HG03520 (cell line): ENCODE measurements at regions not wholly inside any gene's neighbourhood (a gene's known extent, or its start where the extent isn't known, plus 50 kb on each side); places are given as distances from the start of the nearest gene placed in this dataset.

Source experiments
- ATAC-seq: cut with Tn5 transposase; IDR thresholded peaks from one replicate; pipeline ENCODE4 v1.9.1; 2021; ENCODE audit warnings: mild to moderate bottlenecking, moderate library complexity; ENCODE audit not compliant: unreplicated experiment

GRCh38 chr3:157751386-157751785 is 248.2 kb upstream of the VEPH1 start:
- ATAC-seq = no peak

- no peak for ATAC-seq
These were observed 243.2 kb upstream of the VEPH1 start for GRCh38 chr3:157746391-157746790.

DNA sequence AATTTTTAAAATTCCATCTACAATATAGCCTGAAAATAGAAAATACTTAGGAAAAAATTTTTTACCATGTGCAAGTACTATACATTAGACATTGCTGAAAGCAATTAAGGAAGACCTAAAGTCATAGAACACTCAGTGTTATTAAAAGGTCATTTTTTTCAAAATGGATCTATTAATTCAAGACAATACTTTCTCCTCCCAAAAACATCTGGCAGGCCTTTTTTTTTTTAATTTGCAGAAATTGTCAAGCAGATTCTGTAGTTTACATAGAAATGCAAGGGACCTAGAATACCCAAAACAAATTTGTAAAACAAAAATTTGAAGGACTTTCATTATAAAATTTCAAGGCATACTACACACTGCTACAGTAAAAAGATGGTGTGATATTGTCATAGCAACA is 238.4 kb upstream of the VEPH1 start:
- no peak for ATAC-seq

- no peak for ATAC-seq
These were observed 235.2 kb upstream of the VEPH1 start for GRCh38 chr3:157738441-157738840.

- ATAC-seq = no peak
These were observed 215.6 kb upstream of the VEPH1 start for GRCh38 chr3:157718800-157719199.

GRCh38 chr3:157713101-157713500 is 209.9 kb upstream of the VEPH1 start:
- ATAC-seq = no peak

GRCh38 chr3:157705258-157705657 is 202.0 kb upstream of the VEPH1 start:
- no peak for ATAC-seq

DNA sequence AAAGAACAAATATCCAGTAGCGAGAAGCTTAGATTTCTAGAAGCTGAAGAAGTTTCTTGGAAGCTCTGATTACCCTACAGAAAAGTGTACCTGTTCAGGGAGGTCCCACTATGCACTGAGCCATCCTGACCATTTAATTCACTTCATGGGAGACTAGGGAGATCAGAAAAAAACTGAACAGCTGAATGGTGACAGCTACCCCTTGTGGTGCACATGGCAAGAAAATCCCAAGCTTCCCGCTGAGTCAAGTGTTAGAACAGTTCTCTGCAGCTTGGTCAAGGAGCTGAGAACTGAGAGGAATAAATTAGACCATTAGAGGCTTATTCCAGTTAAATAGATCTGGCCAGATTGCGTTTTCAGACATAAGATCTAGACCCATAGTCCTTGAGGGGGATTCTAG is 197.2 kb upstream of the VEPH1 start:
- ATAC-seq = no peak

DNA sequence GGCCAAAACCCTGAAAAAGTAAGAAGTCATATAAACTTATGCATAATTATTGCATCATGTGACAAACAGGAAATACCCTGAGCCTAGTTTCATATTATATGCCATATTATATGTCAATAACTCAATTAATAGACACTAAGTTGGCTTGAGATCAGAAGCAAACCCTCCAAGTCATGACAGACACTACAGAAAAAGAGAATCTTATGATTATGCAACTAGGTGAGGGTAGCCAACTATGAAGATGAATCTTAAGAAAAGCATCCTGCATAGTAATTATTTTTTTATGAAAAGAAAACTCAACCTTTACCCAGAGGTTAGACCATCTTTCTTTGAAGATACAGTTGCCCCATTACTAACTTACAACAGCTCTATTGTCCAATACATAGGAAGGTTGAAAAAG is 192.4 kb upstream of the VEPH1 start:
- no peak for ATAC-seq

DNA sequence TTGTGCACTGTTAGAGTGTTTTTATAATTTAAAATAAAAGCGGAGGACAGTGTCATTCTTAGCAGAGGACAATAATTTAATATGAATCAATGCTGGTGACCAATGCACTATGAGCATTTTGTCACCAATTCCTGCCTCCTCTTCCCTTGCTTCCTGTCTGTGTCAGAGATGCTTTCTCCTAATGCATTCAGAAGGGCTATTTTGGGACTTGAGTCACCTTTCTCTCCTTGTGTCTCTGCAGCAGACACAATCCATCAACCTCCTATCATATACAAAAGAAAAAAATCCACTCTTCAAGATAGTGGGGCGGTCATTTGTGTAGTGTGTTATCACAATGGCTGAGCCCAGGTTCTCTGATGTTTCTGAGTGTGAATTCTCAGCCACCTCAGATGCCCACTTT is 191.9 kb upstream of the VEPH1 start:
- ATAC-seq = no peak

DNA sequence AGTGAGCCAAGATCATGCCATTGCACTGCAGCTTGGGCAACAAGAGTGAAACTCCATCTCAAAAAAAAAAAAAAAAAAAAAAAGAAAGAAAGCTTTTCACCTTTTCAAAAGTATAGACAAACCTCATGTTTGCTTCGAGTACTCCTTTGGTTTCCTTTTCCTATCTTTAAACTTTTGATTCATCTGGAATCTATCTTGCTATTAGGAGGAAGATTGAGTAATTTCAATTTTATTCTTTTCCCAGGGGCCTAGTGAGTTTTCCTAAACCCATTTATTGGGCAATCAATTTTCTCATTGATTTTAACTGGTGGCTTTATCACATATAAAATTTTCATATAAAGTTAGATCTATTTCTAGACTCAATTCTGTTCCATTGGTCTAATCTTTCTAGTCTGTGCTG is 190.5 kb upstream of the VEPH1 start:
- ATAC-seq = no peak

GRCh38 chr3:157692468-157692867 is 189.3 kb upstream of the VEPH1 start:
- ATAC-seq = peak; percentile 67

GRCh38 chr3:157683668-157684067 is 180.5 kb upstream of the VEPH1 start:
- no peak for ATAC-seq

DNA sequence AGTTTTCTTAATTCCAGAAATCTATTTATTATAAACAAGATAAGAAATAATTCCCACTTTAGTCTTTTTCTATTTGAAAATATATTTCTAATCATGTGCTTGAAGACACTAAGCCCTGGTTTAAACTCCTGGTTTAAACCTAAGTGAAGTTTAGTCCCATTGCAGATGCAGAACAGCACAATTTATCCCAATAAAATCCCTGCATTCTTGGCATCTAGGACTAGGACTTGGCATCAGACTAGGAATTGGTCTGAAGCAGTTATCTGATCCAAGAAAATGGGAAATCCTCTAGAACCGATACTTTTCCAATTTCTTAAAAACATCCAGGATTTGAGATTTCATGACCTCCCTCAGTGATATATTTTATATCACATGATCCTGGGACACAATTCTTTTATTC is 168.8 kb upstream of the VEPH1 start:
- ATAC-seq = no peak

DNA sequence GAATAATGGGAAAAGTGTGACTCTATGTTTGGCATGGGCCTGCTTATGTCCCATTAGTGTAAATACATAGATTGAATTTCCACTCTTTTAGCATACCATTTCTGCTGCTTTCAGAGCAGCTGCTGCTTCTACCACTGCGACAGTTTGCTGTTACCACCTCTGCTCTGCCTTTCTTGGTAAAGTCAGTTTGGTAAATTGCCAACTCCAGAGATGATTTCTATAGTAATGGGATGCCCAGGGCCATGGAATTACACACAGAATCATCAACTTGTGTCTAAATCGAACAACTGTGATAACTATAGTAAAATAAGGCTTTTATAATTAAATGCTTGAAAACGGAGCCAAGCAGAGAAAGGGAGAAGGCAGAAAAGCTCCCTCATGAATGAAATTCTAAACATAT is 168.4 kb upstream of the VEPH1 start:
- ATAC-seq = no peak

- ATAC-seq = no peak
These were observed 166.2 kb upstream of the VEPH1 start for GRCh38 chr3:157669416-157669815.

GRCh38 chr3:157667493-157667892 is 164.3 kb upstream of the VEPH1 start:
- no peak for ATAC-seq

DNA sequence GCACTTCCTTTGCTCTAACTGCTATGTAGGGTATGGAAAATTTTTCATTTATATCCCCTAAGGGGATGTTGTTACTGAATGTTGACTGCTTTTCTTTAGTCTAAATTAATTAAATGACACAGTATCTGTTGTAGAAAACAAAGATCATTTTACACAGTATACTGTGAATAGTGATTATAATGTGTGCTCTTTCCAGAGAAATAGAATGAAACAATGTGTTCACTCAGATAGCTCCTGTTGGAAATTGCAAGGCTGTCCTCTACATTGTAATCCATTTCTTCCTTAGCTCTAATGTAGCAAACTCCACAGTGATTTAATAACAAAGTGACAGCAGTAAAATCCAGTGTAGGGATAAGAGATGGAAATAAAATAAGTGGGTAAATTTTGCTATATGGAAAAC is 159.0 kb upstream of the VEPH1 start:
- no peak for ATAC-seq

DNA sequence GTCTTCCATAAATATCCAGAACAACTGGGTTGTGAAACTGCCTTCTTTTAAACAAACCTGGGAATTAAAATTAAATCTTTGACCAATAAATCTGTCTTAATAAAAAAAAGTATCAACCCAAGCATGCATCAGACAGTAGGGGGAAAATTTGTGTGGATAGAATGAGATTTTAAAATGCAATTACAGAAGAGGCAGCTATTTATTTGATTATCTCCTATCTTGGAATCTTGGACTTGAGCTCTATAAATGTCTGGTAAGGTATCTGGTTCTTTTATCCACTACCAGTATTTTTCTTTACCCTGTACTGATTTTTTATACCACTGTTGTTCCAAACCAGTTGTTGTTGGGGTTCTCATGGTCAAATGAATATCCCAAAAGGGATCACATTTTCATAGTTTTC is 157.6 kb upstream of the VEPH1 start:
- no peak for ATAC-seq

DNA sequence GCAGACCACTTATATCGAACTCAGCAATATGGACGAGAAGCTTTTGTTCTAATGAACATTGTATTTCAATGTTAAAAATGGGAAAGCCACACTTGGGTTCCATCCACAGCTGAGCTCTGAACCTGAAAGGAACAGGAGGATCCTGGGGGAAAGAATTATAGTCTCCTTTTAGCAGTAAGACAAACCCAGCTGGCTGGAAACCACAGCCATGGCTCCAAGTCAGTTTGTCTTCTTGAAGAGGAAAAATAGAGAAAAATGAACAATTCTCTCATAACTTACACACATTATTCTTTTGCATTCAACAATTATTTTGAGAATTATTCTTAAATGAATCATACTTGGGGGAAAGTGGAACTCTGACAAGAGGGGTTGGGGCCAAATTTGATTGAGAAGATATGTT is 149.2 kb upstream of the VEPH1 start:
- ATAC-seq = no peak

GRCh38 chr3:157650699-157651098 is 147.5 kb upstream of the VEPH1 start:
- ATAC-seq = no peak

DNA sequence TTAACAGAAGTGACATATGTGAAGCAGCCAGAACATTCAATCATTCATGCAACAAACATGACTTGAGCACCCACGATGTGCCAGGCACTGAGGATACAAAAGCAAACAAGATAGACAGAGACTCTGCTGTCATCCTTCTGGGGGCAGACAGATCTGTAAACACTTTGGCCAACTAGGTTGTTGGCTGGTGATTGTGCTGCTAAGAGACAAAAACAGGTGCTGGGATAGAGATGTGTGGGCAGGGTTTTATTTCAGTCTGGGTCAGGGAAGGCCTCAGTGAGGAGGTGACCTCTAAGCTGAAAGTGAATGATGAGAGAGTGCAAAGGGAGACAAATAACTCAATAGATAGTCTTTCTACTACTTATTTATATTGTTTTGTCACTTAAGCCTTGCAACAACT is 147.0 kb upstream of the VEPH1 start:
- ATAC-seq = no peak

DNA sequence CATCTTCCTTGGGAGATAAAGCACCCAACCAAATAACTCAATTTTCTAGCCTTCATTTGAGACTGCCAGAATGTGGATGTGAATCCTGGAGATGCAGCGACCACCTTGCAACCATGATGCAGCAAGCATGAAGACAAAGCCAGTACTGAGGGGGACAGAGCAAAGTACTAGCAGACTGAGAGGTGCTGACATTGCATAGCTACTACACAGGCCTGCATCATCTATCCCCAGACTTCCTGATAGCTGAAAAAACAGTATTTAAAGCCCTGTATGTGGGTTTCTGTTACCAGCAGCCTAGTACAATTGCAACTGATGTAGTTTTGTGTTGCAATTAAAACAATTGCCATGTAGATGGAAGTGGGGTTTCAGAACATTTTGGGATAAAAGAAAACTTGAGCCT is 146.3 kb upstream of the VEPH1 start:
- ATAC-seq = no peak

DNA sequence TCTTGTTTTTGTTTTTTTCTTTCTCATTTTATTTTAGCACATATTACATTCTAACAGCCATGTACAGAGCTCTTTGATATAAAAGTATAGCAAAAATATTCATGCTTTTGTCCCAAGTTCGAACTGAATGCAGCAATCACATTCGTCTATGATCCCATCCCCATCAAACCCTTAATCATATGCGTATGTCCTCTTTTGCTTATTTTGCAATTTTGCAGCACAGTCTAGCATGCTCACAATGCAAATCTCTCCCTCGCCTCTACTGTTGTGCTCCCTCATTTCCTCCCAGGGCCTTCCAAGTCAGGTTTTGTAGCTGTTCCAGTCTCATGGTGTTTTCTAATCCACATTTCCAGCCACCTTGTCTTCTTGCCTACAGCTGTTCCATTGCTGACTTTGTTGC is 144.6 kb upstream of the VEPH1 start:
- no peak for ATAC-seq
